Cardiac fibroblast (primary cell): ENCODE measurements at regions not wholly inside any gene's neighbourhood (a gene's known extent, or its start where the extent isn't known, plus 50 kb on each side); places are given as distances from the start of the nearest gene placed in this dataset.

ENCODE experiments used
- DNase-seq, 2 donors: peaks; one replicate each; pipeline versions ENCODE4 v3.0.0 to v3.0.0-alpha.2; 2010; ENCODE audit warnings: low read depth in 2 of 2
- H3K4me3 ChIP-seq, 2 donors: replicated peaks in 1 of 2; 1 replicate in 1 of 2; 2 replicates in 1 of 2; pipeline ENCODE4 v1.5.1; 2011; ENCODE audit warnings: low read depth in 2 of 2, low read length in 2 of 2, mild to moderate bottlenecking in 2 of 2, moderate library complexity in 1 of 2
- CTCF ChIP-seq: IDR thresholded peaks from one replicate; pipeline ENCODE4 v1.5.1; 2011; ENCODE audit warnings: low read depth, mild to moderate bottlenecking, low read length, inconsistent platforms

GRCh38 chr6:23608931-23609435 lies 517.0 kb upstream of the NRSN1 start:
- DNase-seq = no peak
- TF ChIP-seq CTCF = no peak
- H3K4me3 ChIP-seq = no peak overlapping the region

- no peak for TF ChIP-seq CTCF
- DNase-seq = no peak
- H3K4me3 ChIP-seq = no peak overlapping the region
These were observed 514.1 kb upstream of the NRSN1 start for GRCh38 chr6:23611776-23612381.

- no peak for TF ChIP-seq CTCF
- no peak for DNase-seq
- no peak overlapping the region for H3K4me3 ChIP-seq
These were observed 507.6 kb upstream of the NRSN1 start for GRCh38 chr6:23618366-23618765.

GRCh38 chr6:23620911-23621401 lies 505.1 kb upstream of the NRSN1 start:
- H3K4me3 ChIP-seq = no peak overlapping the region
- peak in 1 of 2 donors; percentile 0 for DNase-seq
- no peak for TF ChIP-seq CTCF

- H3K4me3 ChIP-seq = no peak overlapping the region
- no peak for DNase-seq
- no peak for TF ChIP-seq CTCF
These were observed 495.0 kb upstream of the NRSN1 start for GRCh38 chr6:23630726-23631635.

- DNase-seq = no peak
- no peak overlapping the region for H3K4me3 ChIP-seq
- TF ChIP-seq CTCF = no peak
These were observed 492.0 kb upstream of the NRSN1 start for GRCh38 chr6:23633996-23634395.
